HCEC 1CT (cell line): ENCODE measurements at regions not wholly inside any gene's neighbourhood (a gene's known extent, or its start where the extent isn't known, plus 50 kb on each side); places are given as distances from the start of the nearest gene placed in this dataset.

Experiments used
- DNase-seq: peaks from one replicate; pipeline ENCODE4 v3.0.0-alpha.2; 2017

GRCh38 chr1:59101518-59101917 is 195.4 kb upstream of the FGGY start:
- no peak for DNase-seq

- no peak for DNase-seq
Observed at GRCh38 chr1:59103457-59103856, 193.4 kb upstream of the FGGY start.

GRCh38 chr1:59104191-59104760 is 192.6 kb upstream of the FGGY start:
- DNase-seq: no peak

DNA sequence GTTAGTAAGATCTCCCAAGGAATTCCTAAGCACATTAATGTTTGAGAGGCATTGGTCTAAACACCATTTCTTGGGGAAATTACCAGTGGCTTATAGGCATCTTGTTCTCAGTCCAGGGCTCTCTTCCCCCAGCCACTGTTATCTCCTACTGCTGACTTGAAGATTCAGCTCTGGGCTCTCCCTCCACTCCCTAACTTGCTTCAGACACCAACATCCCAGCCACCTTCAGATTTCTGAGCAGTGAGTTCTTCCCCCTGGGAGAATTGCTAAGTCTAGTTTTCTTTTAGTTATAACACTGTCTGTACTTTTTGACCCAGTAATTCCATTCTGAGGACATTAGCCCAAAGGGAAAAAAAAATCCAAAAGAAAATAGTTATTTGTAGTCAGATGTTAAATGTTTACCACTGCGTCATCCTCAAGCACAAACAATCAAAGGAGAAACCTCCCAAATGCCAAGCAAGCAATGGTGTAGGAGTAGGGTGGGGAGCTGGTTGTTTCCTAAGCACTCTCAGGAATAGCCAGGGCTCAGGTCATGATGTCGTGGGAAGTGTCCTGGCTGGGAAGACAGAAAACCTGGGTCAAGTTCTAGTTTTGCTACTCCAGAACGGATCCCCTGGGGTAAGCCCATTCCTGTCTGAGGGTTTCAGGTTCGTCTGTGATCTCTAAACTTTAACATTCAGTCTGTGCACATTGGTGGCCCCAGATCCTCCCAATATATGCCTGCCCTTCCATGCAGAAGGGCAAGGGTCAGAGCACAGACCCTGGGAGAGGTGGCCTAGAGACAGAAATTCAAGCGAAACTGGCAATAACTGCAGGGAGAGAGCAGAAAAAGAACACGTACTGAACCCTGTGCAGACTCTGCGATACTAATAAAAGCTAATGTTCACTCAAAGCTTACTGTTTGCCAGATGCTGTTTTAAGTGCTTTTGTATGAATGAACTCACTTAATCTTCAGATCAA is 191.1 kb upstream of the FGGY start:
- no peak for DNase-seq

DNA sequence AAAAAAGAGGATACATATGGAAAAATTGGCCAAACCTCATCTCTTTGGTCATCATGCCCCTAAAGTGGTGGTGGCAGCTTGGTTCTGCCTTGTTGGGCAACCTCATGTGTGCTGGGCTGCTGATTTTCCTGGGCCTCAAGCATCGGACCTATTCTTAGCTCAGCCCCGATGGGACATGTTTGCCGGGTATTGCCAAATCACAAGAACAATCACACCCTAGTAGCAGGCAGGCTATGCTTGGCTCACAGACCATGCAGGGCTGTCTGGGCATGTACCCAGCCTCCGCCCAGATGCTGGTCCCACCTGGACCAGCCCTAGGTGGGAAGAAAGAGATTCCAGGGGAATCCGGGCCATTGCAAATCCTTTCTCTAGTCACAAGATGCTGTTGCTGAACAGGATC is 189.4 kb upstream of the FGGY start:
- no peak for DNase-seq

GRCh38 chr1:59107916-59108315 is 189.0 kb upstream of the FGGY start:
- DNase-seq: no peak

DNA sequence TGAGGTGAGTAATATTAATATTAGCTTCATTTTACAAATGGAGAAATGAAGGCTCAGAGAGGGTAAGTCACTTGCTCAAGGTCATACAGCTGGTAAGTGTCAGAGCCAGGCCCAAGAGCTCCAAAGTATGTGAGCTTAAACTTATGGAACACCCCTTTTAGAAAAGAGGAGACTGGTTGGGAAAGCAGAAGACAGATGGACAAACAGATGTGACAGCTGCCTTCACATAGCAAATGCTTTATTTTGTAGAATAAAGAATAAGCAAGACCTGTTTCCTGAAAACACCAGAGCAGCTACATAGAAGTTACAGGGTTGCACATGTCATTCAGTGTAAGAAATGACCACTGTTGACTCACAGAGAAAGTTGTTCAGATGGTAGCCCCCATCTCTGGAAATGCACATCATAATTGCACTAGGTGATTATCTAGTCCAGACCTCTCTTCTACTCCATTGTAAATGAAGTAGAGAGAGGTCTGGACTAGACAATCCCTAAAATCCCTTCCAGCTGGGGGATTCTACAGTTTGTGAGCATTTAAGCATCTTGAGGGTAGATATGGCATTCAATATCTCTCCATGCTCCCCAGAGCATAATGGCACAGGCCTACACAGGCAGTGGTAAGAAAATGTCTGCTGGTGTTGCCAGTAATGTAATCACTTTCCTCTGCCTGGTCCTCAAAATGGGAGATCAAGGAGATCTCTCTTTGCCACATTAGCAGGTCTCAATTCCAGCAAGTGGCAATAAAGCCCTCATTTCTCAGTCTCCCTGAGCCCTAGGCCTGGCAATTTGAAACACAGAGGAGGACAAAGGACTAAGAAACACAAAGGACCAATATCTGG is 188.2 kb upstream of the FGGY start:
- DNase-seq: no peak

DNA sequence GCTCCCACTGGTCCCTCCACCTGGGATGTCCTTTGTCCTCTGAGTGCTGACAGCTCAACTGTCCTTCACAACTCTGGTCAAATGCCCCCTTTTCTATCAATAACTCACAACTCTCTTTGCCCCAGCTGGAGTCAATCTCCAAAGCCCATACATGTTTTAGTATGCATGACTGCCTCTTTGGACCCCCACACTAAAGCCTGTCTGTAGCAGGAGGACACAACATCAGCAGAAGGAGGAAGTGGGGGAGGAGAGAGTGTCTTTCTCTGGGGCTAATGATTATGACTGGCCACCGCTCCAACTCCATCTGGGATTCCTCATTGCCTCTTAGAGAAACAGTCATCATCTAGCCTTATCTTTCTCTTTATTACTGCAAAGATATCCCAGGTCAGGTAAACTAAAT is 186.6 kb upstream of the FGGY start:
- DNase-seq: no peak

GRCh38 chr1:59113876-59114457 is 182.9 kb upstream of the FGGY start:
- no peak for DNase-seq

GRCh38 chr1:59115865-59116264 is 181.0 kb upstream of the FGGY start:
- no peak for DNase-seq

DNA sequence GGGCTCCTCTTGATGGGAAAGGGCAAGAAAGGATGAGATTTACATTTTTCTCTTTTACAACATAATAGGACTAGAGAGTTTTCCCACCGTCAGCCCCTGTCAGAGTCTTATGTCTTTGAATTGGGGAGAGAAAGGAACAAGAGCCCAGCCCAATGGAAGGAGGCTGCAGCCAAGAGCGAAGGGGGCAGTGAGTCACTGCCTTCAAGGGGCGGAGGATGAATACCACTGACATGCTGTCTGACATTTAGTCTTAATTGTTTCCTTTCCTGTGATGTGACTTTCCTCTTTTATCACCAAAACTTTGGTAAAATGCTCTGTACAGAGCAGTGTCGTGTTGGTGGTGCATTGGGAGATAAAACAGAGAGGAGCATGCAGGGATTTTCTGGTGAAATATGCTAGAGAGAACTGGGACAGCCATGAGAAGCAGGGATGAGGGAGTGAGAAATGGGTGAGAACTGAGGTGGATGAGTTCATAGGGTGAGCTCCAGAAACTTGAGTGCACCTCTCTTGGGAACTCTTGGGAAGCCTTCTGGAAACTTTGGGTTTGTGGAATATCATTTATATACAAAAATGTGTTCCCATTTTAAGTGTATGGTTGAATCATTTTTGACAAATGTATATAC is 179.9 kb upstream of the FGGY start:
- peak; percentile 27 for DNase-seq

- DNase-seq: no peak
Observed at GRCh38 chr1:59122527-59122926, 174.4 kb upstream of the FGGY start.

GRCh38 chr1:59123081-59123681 is 173.7 kb upstream of the FGGY start:
- no peak for DNase-seq

DNA sequence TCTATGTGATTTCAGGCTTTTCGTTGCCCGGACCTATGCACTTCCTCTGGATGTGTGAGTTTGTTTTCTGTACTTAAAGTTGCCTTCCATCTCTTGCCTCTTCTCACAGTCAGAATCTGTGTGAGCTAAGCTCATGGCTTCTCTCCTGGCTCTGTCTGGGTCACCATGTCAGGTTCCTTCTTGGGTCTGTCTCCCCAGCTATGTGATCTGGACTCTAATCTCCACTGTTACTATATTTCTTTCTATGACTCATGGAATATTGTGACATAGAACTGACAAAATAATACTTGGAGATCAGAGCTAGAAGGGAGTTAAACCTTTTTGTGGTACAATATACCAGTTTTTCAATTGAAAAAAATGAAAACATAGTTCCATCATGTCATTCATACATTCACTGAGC is 172.7 kb upstream of the FGGY start:
- DNase-seq: peak; percentile 43

GRCh38 chr1:59125154-59125553 is 171.7 kb upstream of the FGGY start:
- no peak for DNase-seq

- no peak for DNase-seq
Observed at GRCh38 chr1:59125676-59126320, 171.1 kb upstream of the FGGY start.

- peak; percentile 41 for DNase-seq
Observed at GRCh38 chr1:59126366-59126765, 170.5 kb upstream of the FGGY start.

DNA sequence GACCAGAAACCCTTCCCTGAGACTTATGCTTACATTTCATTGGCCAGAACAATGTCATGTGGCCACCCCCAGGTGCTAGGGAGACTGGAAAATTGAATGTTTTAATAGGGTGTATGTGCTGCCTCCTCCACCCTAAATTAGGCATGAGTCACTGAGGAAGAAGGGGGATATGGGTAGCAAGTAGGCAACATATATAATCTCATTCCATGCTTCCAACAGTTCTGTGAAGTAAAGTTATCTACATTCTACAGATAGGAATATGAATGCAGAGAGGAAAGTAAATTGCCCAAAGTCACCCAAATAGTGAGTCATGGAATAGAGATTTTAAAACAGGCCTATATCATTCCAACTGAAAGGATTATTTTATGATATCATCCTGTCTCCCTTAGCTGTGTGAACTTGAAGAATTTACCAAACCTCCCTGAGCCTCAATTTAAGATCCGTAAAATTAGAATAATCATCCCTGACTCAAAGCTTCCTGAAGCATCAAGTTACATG is 168.6 kb upstream of the FGGY start:
- peak; percentile 78 for DNase-seq

- peak; percentile 46 for DNase-seq
Observed at GRCh38 chr1:59128784-59129227, 168.1 kb upstream of the FGGY start.

GRCh38 chr1:59132295-59132694 is 164.6 kb upstream of the FGGY start:
- no peak for DNase-seq

DNA sequence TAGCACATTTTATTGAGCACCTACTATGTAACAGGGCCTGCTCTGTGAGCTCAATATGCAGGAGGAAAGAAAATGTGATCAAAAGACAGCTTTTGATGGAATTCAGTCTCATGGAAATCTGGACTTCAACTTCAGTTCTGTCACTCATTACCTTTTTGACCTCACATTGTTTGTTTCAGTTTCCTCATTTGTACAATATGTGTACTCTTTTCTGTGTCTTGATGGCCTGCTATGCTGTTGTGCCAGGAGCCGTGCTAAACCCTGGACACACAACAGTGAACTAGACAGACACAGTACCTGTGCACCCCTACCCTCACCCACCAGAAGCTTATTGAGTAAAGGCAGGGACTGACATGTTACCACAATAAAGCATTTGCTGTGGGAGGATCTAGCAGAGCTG is 162.9 kb upstream of the FGGY start:
- DNase-seq: no peak
